Mononuclear cell (primary cell): ENCODE measurements at regions not wholly inside any gene's neighbourhood (a gene's known extent, or its start where the extent isn't known, plus 50 kb on each side); places are given as distances from the start of the nearest gene placed in this dataset.
"Not testable (repeated sequence)": the region's sequence is repeated elsewhere in the genome, so short reads cannot be mapped to it uniquely, and the experiment has no call there.

Experiments
- H3K27me3 ChIP-seq: 2 replicates; pipeline ENCODE4 v1.6.0; 2011; ENCODE audit warnings: low read length, control low read depth; ENCODE audit not compliant: insufficient read depth
- H3K4me1 ChIP-seq: 2 replicates; pipeline ENCODE4 v1.5.1; 2011; ENCODE audit warnings: mild to moderate bottlenecking, low read length, control low read depth; ENCODE audit not compliant: insufficient read depth
- H3K4me3 ChIP-seq: 2 replicates; pipeline ENCODE4 v1.5.1; 2011; ENCODE audit warnings: mild to moderate bottlenecking, low read length, moderate library complexity
- H3K9me3 ChIP-seq: 2 replicates; pipeline ENCODE4 v1.5.1; 2011; ENCODE audit warnings: low read depth, mild to moderate bottlenecking, control low read depth, low read length

GRCh38 chr4:184961660-184962059 is 56.6 kb upstream of the HELT start:
- Histone ChIP-seq H3K27me3 (no peaks in the 10 kb centered on the region), H3K9me3 (no peaks in the 10 kb centered on the region), H3K4me3 (no peak overlapping the region), H3K4me1 (peaks cover 8% of the 10 kb centered on the region)

GRCh38 chr4:184962125-184962638 is 56.1 kb upstream of the HELT start:
- Histone ChIP-seq H3K4me3 (no peak overlapping the region), H3K27me3 (no peaks in the 10 kb centered on the region), H3K9me3 (no peaks in the 10 kb centered on the region), H3K4me1 (peaks cover 8% of the 10 kb centered on the region)

- H3K4me3 ChIP-seq, H3K9me3 ChIP-seq, H3K27me3 ChIP-seq: not testable (repeated sequence)
Measured at GRCh38 chr4:184965230-184966050, 52.9 kb upstream of the HELT start.

GRCh38 chr4:184966051-184966691 is 52.1 kb upstream of the HELT start:
- H3K27me3 ChIP-seq, H3K4me1 ChIP-seq, H3K4me3 ChIP-seq, H3K9me3 ChIP-seq: not testable (repeated sequence)

More at GRCh38 chr4:184965230-184966050, 52.9 kb upstream of the HELT start:
- H3K4me1 ChIP-seq, result not testable (repeated sequence)

GRCh38 chr4:184967699-184968098 is 50.6 kb upstream of the HELT start:
- H3K4me3 ChIP-seq, H3K4me1 ChIP-seq, H3K9me3 ChIP-seq, H3K27me3 ChIP-seq: not testable (repeated sequence)

GRCh38 chr4:184968366-184968765 is 49.9 kb upstream of the HELT start:
- Histone ChIP-seq H3K9me3 (no peaks in the 10 kb centered on the region), H3K4me1 (peaks cover 7% of the 10 kb centered on the region), H3K27me3 (no peaks in the 10 kb centered on the region), H3K4me3 (no peak overlapping the region)
